IMR-90 (cell line): ENCODE measurements at regions not wholly inside any gene's neighbourhood (a gene's known extent, or its start where the extent isn't known, plus 50 kb on each side); places are given as distances from the start of the nearest gene placed in this dataset.

ENCODE experiments used
- ATAC-seq: fragments of 200-7000 bp; cut with Tn5 transposase; 2 replicates; pipeline ENCODE4 v1.9.1; 2020; ENCODE audit warnings: low read depth, mild to moderate bottlenecking, moderate library complexity
- BruUV-seq: library from RNA; stranded (reverse); fragments of 400-500 nt; replicated peaks from 2 replicates; lab custom pipeline; 2021; lab: Mats Ljungman, UMichigan
- CTCF ChIA-PET: fragments of 300-600 bp; formaldehyde crosslinking; extraction: SDS; loops from one replicate; lab custom pipeline; 2021; ENCODE audit warnings: antibody characterized with exemption; lab: Yijun Ruan, JAX
- POLR2A ChIA-PET: fragments of 300-600 bp; sonication (Branson Sonifier 250); formaldehyde crosslinking; loops from one replicate; lab custom pipeline; 2022; ENCODE audit warnings: antibody characterized with exemption; ENCODE audit not compliant: unreplicated experiment; lab: Charles Lee
- DNase-seq: peaks from one replicate; pipeline ENCODE4 v3.0.0; 2013
- H2AFZ ChIP-seq: replicated peaks from 2 replicates; pipeline ENCODE3; 2013; ENCODE audit warnings: low read length, mild to moderate bottlenecking; ENCODE audit not compliant: poor library complexity
- H2AK5ac ChIP-seq: 2 replicates; pipeline ENCODE4 v1.6.1; 2013; ENCODE audit warnings: low read depth, low read length, inconsistent platforms
- H2AK9ac ChIP-seq: replicated peaks from 2 replicates; pipeline ENCODE3; 2013; ENCODE audit warnings: mild to moderate bottlenecking, low read depth, low read length, moderate library complexity; ENCODE audit not compliant: poor library complexity
- H2BK120ac ChIP-seq: 2 replicates; pipeline ENCODE4 v1.6.1; 2013; ENCODE audit warnings: low read depth, low read length, inconsistent platforms
- H2BK15ac ChIP-seq: 3 replicates; pipeline ENCODE4 v1.6.1; 2013; ENCODE audit warnings: low read depth, low read length, inconsistent platforms
- H2BK20ac ChIP-seq: 2 replicates; pipeline ENCODE4 v1.6.1; 2013; ENCODE audit warnings: low read depth, mild to moderate bottlenecking, inconsistent platforms, low read length, moderate library complexity
- H2BK5ac ChIP-seq: 2 replicates; pipeline ENCODE4 v1.6.1; 2013; ENCODE audit warnings: mild to moderate bottlenecking, low read depth, low read length, inconsistent platforms; ENCODE audit not compliant: poor library complexity, severe bottlenecking
- H3K14ac ChIP-seq: replicated peaks from 2 replicates; pipeline ENCODE4 v1.6.1; 2013; ENCODE audit warnings: low read depth, low read length, inconsistent platforms
- H3K18ac ChIP-seq: 2 replicates; pipeline ENCODE4 v1.6.1; 2013; ENCODE audit warnings: low read depth, low read length, control low read depth
- H3K23ac ChIP-seq: 2 replicates; pipeline ENCODE4 v1.6.1; 2013; ENCODE audit warnings: low read depth, low read length, inconsistent platforms
- H3K27ac ChIP-seq: 2 replicates; pipeline ENCODE4 v1.5.1; 2013; ENCODE audit warnings: mild to moderate bottlenecking, control low read depth, low read length; ENCODE audit not compliant: insufficient read depth
- H3K27me3 ChIP-seq: 2 replicates; pipeline ENCODE4 v1.6.1; 2013; ENCODE audit warnings: low read length; ENCODE audit not compliant: control insufficient read depth, insufficient read depth
- H3K36me3 ChIP-seq: 2 replicates; pipeline ENCODE4 v1.6.1; 2013; ENCODE audit warnings: low read length, mixed read lengths; ENCODE audit not compliant: control insufficient read depth, insufficient read depth
- H3K4ac ChIP-seq: 2 replicates; pipeline ENCODE4 v1.6.1; 2013; ENCODE audit warnings: low read depth, low read length, inconsistent platforms
- H3K4me1 ChIP-seq: 2 replicates; pipeline ENCODE4 v1.6.1; 2013; ENCODE audit warnings: low read length, mixed read lengths; ENCODE audit not compliant: control insufficient read depth, insufficient read depth
- H3K4me2 ChIP-seq: 2 replicates; pipeline ENCODE4 v1.6.1; 2013; ENCODE audit warnings: low read depth, mild to moderate bottlenecking, control low read depth, low read length, moderate library complexity
- H3K4me3 ChIP-seq: 2 replicates; pipeline ENCODE4 v1.5.1; 2013; ENCODE audit warnings: low read depth, mild to moderate bottlenecking, control low read depth, low read length, moderate library complexity; ENCODE audit not compliant: insufficient read depth
- H3K56ac ChIP-seq: 2 replicates; pipeline ENCODE4 v1.6.1; 2013; ENCODE audit warnings: low read length, inconsistent platforms; ENCODE audit not compliant: insufficient read depth; ENCODE audit errors: extremely low read depth
- H3K79me1 ChIP-seq, 2 experiments: 2 replicates each; pipeline ENCODE4 v1.6.1; 2013; ENCODE audit warnings: low read length in 2 of 2, inconsistent platforms in 1 of 2, low read depth in 1 of 2
- H3K9ac ChIP-seq: 2 replicates; pipeline ENCODE4 v1.6.1; 2013; ENCODE audit warnings: low read depth, low read length, control low read depth
- H3K9me1 ChIP-seq: 2 replicates; pipeline ENCODE4 v1.6.1; 2013; ENCODE audit warnings: low read length, inconsistent platforms; ENCODE audit not compliant: insufficient read depth
- H3K9me3 ChIP-seq: 2 replicates; pipeline ENCODE4 v1.6.1; 2013; ENCODE audit warnings: low read length; ENCODE audit not compliant: control insufficient read depth, insufficient read depth
- H4K20me1 ChIP-seq: 2 replicates; pipeline ENCODE4 v1.6.1; 2013; ENCODE audit warnings: low read length, inconsistent platforms; ENCODE audit not compliant: insufficient read depth
- H4K5ac ChIP-seq: 2 replicates; pipeline ENCODE4 v1.6.1; 2013; ENCODE audit warnings: mild to moderate bottlenecking, low read depth, low read length, control low read depth
- H4K8ac ChIP-seq, 2 experiments: 2 replicates each; pipeline ENCODE4 v1.6.1; 2013; ENCODE audit warnings: low read depth in 2 of 2, low read length in 2 of 2, control low read depth in 1 of 2, inconsistent platforms in 1 of 2
- H4K91ac ChIP-seq: 2 replicates; pipeline ENCODE4 v1.6.1; 2013; ENCODE audit warnings: low read depth, low read length, inconsistent platforms; ENCODE audit not compliant: insufficient read depth
- BHLHE40 ChIP-seq: fragments of 150-350 bp; IDR thresholded peaks from 2 replicates; pipeline ENCODE4 v1.6.1; 2016; ENCODE audit warnings: mild to moderate bottlenecking, low read depth, low read length
- CHD1 ChIP-seq: IDR thresholded peaks from 2 replicates; pipeline ENCODE4 v1.6.1; 2012; ENCODE audit warnings: low read depth, low read length, improper control_type of control experiment
- CTCF ChIP-seq: conservative IDR thresholded peaks from 2 replicates; pipeline ENCODE4 v1.5.1; 2012; ENCODE audit warnings: mild to moderate bottlenecking, low read depth, low read length, improper control_type of control experiment
- ELK1 ChIP-seq: fragments of 150-350 bp; IDR thresholded peaks from 2 replicates; pipeline ENCODE4 v1.6.1; 2016; ENCODE audit warnings: low read depth, mild to moderate bottlenecking, low read length, moderate library complexity, borderline replicate concordance
- FOS ChIP-seq: fragments of 150-350 bp; IDR thresholded peaks from 2 replicates; pipeline ENCODE4 v1.6.1; 2016; ENCODE audit warnings: low read depth, low read length
- MAFK ChIP-seq: IDR thresholded peaks from 2 replicates; pipeline ENCODE4 v1.6.1; 2012; ENCODE audit warnings: low read depth, low read length, improper control_type of control experiment
- MAZ ChIP-seq: IDR thresholded peaks from 2 replicates; pipeline ENCODE4 v1.6.1; 2012; ENCODE audit warnings: low read depth, mild to moderate bottlenecking, low read length, improper control_type of control experiment, moderate library complexity, borderline replicate concordance
- MXI1 ChIP-seq: IDR thresholded peaks from 2 replicates; pipeline ENCODE4 v1.6.1; 2012; ENCODE audit warnings: low read depth, mild to moderate bottlenecking, low read length, moderate library complexity, borderline replicate concordance
- NFE2L2 ChIP-seq: fragments of 150-350 bp; IDR thresholded peaks from 2 replicates; pipeline ENCODE4 v1.6.1; 2016; ENCODE audit warnings: low read depth, mild to moderate bottlenecking, low read length
- POLR2A ChIP-seq: IDR thresholded peaks from 2 replicates; pipeline ENCODE4 v1.6.1; 2012; ENCODE audit warnings: mild to moderate bottlenecking, low read depth, low read length
- RAD21 ChIP-seq: IDR thresholded peaks from 2 replicates; pipeline ENCODE4 v1.6.1; 2012; ENCODE audit warnings: low read length, improper control_type of control experiment
- RFX5 ChIP-seq: IDR thresholded peaks from 2 replicates; pipeline ENCODE4 v1.8.0; 2012; ENCODE audit warnings: low read depth, mild to moderate bottlenecking, low read length, moderate library complexity
- SMC3 ChIP-seq: fragments of 150-350 bp; IDR thresholded peaks from 2 replicates; pipeline ENCODE4 v1.6.1; 2016; ENCODE audit warnings: low read depth, mild to moderate bottlenecking, antibody characterized with exemption, low read length, moderate library complexity
- USF2 ChIP-seq: fragments of 150-350 bp; IDR thresholded peaks from 2 replicates; pipeline ENCODE4 v1.6.1; 2017; ENCODE audit warnings: mild to moderate bottlenecking, antibody characterized with exemption, low read length, low read depth
- WGBS, 2 experiments: methylation state at CpG; one replicate each; pipeline versions ENCODE4 v1.1.5 to v1.1.7; 2013; ENCODE audit warnings: missing lambda C conversion rate in 2 of 2; ENCODE audit not compliant: insufficient read length in 1 of 2; ENCODE audit errors: extremely low coverage in 2 of 2; 5-methylcytosine and 5-hydroxymethylcytosine counted together
- dilution Hi-C: fragments of 300-500 bp; cut with HindIII; formaldehyde crosslinking; loops from one replicate; pipeline ENCODE4 v1.14.3; 2018; ENCODE audit warnings: low sequenced_read_pairs; ENCODE audit not compliant: unreplicated experiment
- in situ Hi-C: fragments of 300-500 bp; cut with MboI; formaldehyde crosslinking; loops from 3 replicates; pipeline ENCODE4 v1.14.3; 2019; ENCODE audit warnings: low sequenced_read_pairs, inconsistent platforms, mixed read lengths
- intact Hi-C: fragments of 100-400 bp; cut with micrococcal nuclease; formaldehyde crosslinking; loops from 2 replicates; pipeline ENCODE4 v1.10.0; 2022

- Histone ChIP-seq H3K27me3 (no peaks in the 10 kb centered on the region), H3K36me3 (no peaks in the 10 kb centered on the region), H2AK5ac (no peak overlapping the region), H2BK20ac (no peak overlapping the region), H3K14ac (no peak overlapping the region), H3K4me2 (no peak overlapping the region), H4K20me1 (no peaks in the 10 kb centered on the region), H3K18ac (no peak overlapping the region), H4K8ac (no peak overlapping the region), H3K23ac (no peak overlapping the region), H3K4me1 (no peaks in the 10 kb centered on the region), H3K4ac (no peak overlapping the region), H4K5ac (no peak overlapping the region), H3K9me1 (no peaks in the 10 kb centered on the region), H3K56ac (no peak overlapping the region), H2BK120ac (no peak overlapping the region), H4K91ac (no peak overlapping the region), H3K79me1 (no peaks in the 10 kb centered on the region), H2BK5ac (no peak overlapping the region), H2AK9ac (no peak overlapping the region), H3K27ac (no peak overlapping the region), H2BK15ac (no peak overlapping the region), H3K9me3 (peaks cover 4% of the 10 kb centered on the region; the same call in 1 of the 2 replicates), H2AFZ (no peak overlapping the region), H3K4me3 (no peak overlapping the region), H3K9ac (no peak overlapping the region)
- ATAC-seq (no peak), DNase-seq (no peak)
- WGBS, 2 experiments: no CpG with 5 or more reads among the region's 8 CpGs
- ChIA-PET POLR2A (no interaction called here), CTCF (no interaction called here)
- TF ChIP-seq RAD21 (no peak), USF2 (no peak), MAFK (no peak), ELK1 (no peak), NFE2L2 (no peak), BHLHE40 (no peak), CTCF (no peak), MAZ (no peak), CHD1 (no peak), RFX5 (no peak), MXI1 (no peak), SMC3 (no peak), FOS (no peak), POLR2A (no peak)
- in situ Hi-C loops: no loop called here
- intact Hi-C loops: no loop called here
- no TSS peak for BruUV-seq
- dilution Hi-C loops: no loop called here
Measured at GRCh38 chr4:162969194-162969593, 197.5 kb downstream of the NAF1 start.
